ENCODE measurements at regions not wholly inside any gene's neighbourhood (a gene's known extent, or its start where the extent isn't known, plus 50 kb on each side); places are given as distances from the start of the nearest gene placed in this dataset.

DNA sequence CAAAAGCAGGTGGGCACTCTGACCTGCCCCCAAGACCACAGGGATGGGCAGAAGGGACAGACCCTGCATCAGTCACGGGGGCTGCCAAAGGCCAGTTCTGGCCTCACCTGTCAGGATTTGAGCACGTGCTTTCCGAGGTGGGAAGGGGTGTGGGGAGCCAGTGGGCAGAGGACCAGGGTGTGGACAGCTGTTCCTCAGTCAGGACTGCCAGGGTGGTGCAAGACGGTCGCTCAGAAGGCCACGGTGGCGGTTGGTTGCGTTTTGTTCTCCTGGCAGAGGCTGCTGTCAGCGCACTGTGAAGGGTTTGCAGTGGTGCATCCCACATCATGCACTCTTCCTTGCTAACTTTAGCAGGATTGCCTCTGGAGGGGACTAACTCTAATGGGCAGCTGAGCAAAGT lies 665.3 kb upstream of the RAB6C start:
- Histone ChIP-seq H2AFZ (ENCODE audit: low read length) (no peak overlapping the region), H3K9ac (ENCODE audit: insufficient read depth, low read depth, low read length) (no peak overlapping the region), H3K27ac (ENCODE audit: extremely low read length, insufficient read depth, low read length) (no peak overlapping the region), H3K27me3 (ENCODE audit: control insufficient read depth in 1 of 2, insufficient read depth in 2 of 2, low read length in 2 of 2) (no peaks in the 10 kb centered on the region; a peak in 1 of 5 replicates), H3K4me2 (ENCODE audit: low read depth, low read length) (no peak overlapping the region), H3K4me3 (replicated peaks in 1 of 3; ENCODE audit: insufficient read depth in 1 of 3, low read depth in 2 of 3, low read length in 3 of 3) (no peak overlapping the region), H3K9me3 (ENCODE audit: low read length) (no peaks in the 10 kb centered on the region), H3K36me3 (replicated peaks in 1 of 2; ENCODE audit: control insufficient read depth in 1 of 2, insufficient read depth in 2 of 2, low read length in 2 of 2) (no peaks in the 10 kb centered on the region), H4K20me1 (ENCODE audit: insufficient read depth, low read length) (no peaks in the 10 kb centered on the region), H3K79me2 (ENCODE audit: insufficient read depth, low read length) (no peaks in the 10 kb centered on the region), H3K4me1 (ENCODE audit: insufficient read depth, low read length) (no peaks in the 10 kb centered on the region)
- no peak for FAIRE-seq
- no peak for ATAC-seq
- in situ Hi-C loops (cut with HindIII; ENCODE audit: extremely low pct_ligation_motif_present, low pct_unique_long_range_greater_than_20kb) = no loop called here
- no peak for TF ChIP-seq ZNF549 (CRISPR knock-in tag; IDR thresholded peaks at IDR 0.05)
- no peak for TF ChIP-seq NFE2L1 (CRISPR knock-in tag; IDR thresholded peaks at IDR 0.05; ENCODE audit: borderline replicate concordance)
- no peak for TF ChIP-seq MAFG (CRISPR knock-in tag; IDR thresholded peaks at IDR 0.05)
- TF ChIP-seq HMGA1 (CRISPR knock-in tag; conservative IDR thresholded peaks at IDR 0.05) = no peak
- TF ChIP-seq ZNF34 (CRISPR knock-in tag; IDR thresholded peaks at IDR 0.05; ENCODE audit: borderline replicate concordance) = no peak
- TF ChIP-seq ZNF775 (CRISPR knock-in tag; IDR thresholded peaks at IDR 0.05; ENCODE audit: borderline replicate concordance) = no peak
- no peak for TF ChIP-seq ZNF800 (CRISPR knock-in tag; IDR thresholded peaks at IDR 0.05)
- TF ChIP-seq MXD4 (CRISPR knock-in tag; IDR thresholded peaks at IDR 0.05) = no peak
- TF ChIP-seq, protein P1, sequence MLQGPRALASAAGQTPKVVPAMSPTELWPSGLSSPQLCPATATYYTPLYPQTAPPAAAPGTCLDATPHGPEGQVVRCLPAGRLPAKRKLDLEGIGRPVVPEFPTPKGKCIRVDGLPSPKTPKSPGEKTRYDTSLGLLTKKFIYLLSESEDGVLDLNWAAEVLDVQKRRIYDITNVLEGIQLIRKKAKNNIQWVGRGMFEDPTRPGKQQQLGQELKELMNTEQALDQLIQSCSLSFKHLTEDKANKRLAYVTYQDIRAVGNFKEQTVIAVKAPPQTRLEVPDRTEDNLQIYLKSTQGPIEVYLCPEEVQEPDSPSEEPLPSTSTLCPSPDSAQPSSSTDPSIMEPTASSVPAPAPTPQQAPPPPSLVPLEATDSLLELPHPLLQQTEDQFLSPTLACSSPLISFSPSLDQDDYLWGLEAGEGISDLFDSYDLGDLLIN (CRISPR knock-in tag; IDR thresholded peaks at IDR 0.05; ENCODE audit: borderline replicate concordance) = no peak
- no peak for TF ChIP-seq ZNF737 (CRISPR knock-in tag; IDR thresholded peaks at IDR 0.05; ENCODE audit: borderline replicate concordance)
- no peak for TF ChIP-seq YEATS2 (CRISPR knock-in tag; IDR thresholded peaks at IDR 0.05; ENCODE audit: borderline replicate concordance)
- BruUV-seq (replicated peaks) = no TSS peak
- POLR2A ChIA-PET = no interaction called here
- CTCF ChIA-PET (ENCODE audit: low intra/inter-chr PET ratio, low total read pairs) = no interaction called here
- 9% methylated on average over 7 of the region's 9 CpGs for WGBS (ENCODE audit: low lambda C conversion rate)
- no peak for DNase-seq (ENCODE audit: low spot score)
- intact Hi-C loops (cut with micrococcal nuclease; ENCODE audit: unreplicated experiment) = no loop called here
